Keratinocyte (primary cell): ENCODE measurements at regions not wholly inside any gene's neighbourhood (a gene's known extent, or its start where the extent isn't known, plus 50 kb on each side); places are given as distances from the start of the nearest gene placed in this dataset.

Experiments
- CTCF ChIP-seq, 3 experiments: IDR thresholded peaks in 1 of 3; conservative IDR thresholded peaks in 1 of 3; optimal IDR thresholded peaks in 1 of 3; 2 replicates in 2 of 3; 3 replicates in 1 of 3; pipeline versions ENCODE3 to v1.5.1; 2011; ENCODE audit warnings: low read length in 3 of 3, mild to moderate bottlenecking in 3 of 3, moderate library complexity in 2 of 3, control low read depth in 1 of 3, inconsistent platforms in 1 of 3; ENCODE audit not compliant: insufficient read depth in 2 of 3; ENCODE audit errors: extremely low read depth in 1 of 3
- EZH2 ChIP-seq: IDR thresholded peaks from one replicate; pipeline ENCODE4 v1.6.1; 2012; ENCODE audit warnings: inconsistent platforms, mild to moderate bottlenecking, low read length, moderate library complexity

DNA sequence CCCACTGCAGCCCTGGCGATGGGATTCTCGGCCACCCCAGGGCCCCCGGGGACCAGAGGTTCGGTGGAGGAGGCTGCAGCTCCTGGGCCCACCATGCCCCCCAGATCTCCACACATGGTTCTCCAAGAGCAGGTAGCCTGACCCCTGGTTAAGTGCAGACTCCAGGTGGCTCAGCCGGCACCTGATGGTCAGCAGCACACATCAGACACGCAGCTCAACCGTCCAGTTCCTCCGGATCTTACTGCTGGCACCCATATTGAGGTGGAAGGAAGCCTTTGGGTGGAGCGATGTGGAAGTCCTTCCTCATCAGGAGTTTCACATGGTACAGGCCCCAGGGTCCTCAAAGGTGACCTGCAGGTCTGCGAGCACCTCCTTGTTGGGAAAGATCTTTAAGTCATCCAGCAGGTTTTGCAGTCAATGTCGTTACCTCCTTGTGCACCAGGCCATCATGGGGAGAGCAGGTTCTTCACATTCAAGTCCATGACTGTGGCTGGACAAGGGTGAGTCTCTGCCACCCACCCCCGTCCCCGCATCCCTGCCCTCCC, 74.2 kb upstream of the EEPD1 start:
- TF ChIP-seq CTCF (optimal IDR thresholded peaks at IDR 0.05 in 1 of 3, IDR thresholded peaks at IDR 0.05 in 1 of 3, conservative IDR thresholded peaks at IDR 0.05 in 1 of 3; ENCODE audit: extremely low read depth in 1 of 3, insufficient read depth in 2 of 3, low read length in 3 of 3), result no peak
- no peak for TF ChIP-seq EZH2
